Type B pancreatic cell (in vitro differentiated cells): ENCODE measurements at regions not wholly inside any gene's neighbourhood (a gene's known extent, or its start where the extent isn't known, plus 50 kb on each side); places are given as distances from the start of the nearest gene placed in this dataset.

Experiments
- DNase-seq: peaks from one replicate; pipeline ENCODE4 v3.0.0; 2021; ENCODE audit warnings: mixed read lengths; ENCODE audit not compliant: unreplicated experiment; ENCODE audit errors: extremely low spot score
- H3K27ac Mint-ChIP-seq: 2 replicates; pipeline ENCODE4 v1.8.0; 2021; ENCODE audit warnings: mild to moderate bottlenecking, mixed read lengths
- H3K27me3 Mint-ChIP-seq: 2 replicates; pipeline ENCODE4 v1.8.0; 2021; ENCODE audit warnings: mixed read lengths
- H3K36me3 Mint-ChIP-seq: 2 replicates; pipeline ENCODE4 v1.8.0; 2021; ENCODE audit warnings: mixed read lengths
- H3K4me1 Mint-ChIP-seq: one replicate; pipeline ENCODE4 v1.8.0; 2021; ENCODE audit warnings: mixed read lengths; ENCODE audit not compliant: unreplicated experiment
- H3K4me3 Mint-ChIP-seq: 2 replicates; pipeline ENCODE4 v1.8.0; 2021; ENCODE audit warnings: mild to moderate bottlenecking, mixed read lengths
- H3K9me3 Mint-ChIP-seq: 2 replicates; pipeline ENCODE4 v1.8.0; 2021; ENCODE audit warnings: mixed read lengths
- TF ChIP-seq, protein P1 (sequence below): fragments of 200-600 bp; sonication (generic); conservative IDR thresholded peaks from 2 replicates; pipeline ENCODE4 v1.5.0; 2021; ENCODE audit warnings: antibody characterized with exemption, mild to moderate bottlenecking

GRCh38 chr3:181764544-181764943 lies 52.8 kb downstream of the SOX2 start:
- Mint-ChIP-seq H3K36me3 (no peaks in the 10 kb centered on the region), H3K27ac (no peak overlapping the region), H3K9me3 (no peaks in the 10 kb centered on the region), H3K4me1 (no peaks in the 10 kb centered on the region), H3K4me3 (no peak overlapping the region), H3K27me3 (no peaks in the 10 kb centered on the region)
- DNase-seq = no peak
- TF ChIP-seq, protein P1, sequence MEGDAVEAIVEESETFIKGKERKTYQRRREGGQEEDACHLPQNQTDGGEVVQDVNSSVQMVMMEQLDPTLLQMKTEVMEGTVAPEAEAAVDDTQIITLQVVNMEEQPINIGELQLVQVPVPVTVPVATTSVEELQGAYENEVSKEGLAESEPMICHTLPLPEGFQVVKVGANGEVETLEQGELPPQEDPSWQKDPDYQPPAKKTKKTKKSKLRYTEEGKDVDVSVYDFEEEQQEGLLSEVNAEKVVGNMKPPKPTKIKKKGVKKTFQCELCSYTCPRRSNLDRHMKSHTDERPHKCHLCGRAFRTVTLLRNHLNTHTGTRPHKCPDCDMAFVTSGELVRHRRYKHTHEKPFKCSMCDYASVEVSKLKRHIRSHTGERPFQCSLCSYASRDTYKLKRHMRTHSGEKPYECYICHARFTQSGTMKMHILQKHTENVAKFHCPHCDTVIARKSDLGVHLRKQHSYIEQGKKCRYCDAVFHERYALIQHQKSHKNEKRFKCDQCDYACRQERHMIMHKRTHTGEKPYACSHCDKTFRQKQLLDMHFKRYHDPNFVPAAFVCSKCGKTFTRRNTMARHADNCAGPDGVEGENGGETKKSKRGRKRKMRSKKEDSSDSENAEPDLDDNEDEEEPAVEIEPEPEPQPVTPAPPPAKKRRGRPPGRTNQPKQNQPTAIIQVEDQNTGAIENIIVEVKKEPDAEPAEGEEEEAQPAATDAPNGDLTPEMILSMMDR = no peak

GRCh38 chr3:181770296-181770695 lies 58.6 kb downstream of the SOX2 start:
- H3K4me1 Mint-ChIP-seq = no peaks in the 10 kb centered on the region
- no peaks in the 10 kb centered on the region for H3K36me3 Mint-ChIP-seq
- no peak overlapping the region for H3K4me3 Mint-ChIP-seq
- no peaks in the 10 kb centered on the region for H3K9me3 Mint-ChIP-seq
- H3K27me3 Mint-ChIP-seq = no peaks in the 10 kb centered on the region
- TF ChIP-seq, protein P1 = no peak
- no peak for DNase-seq
- H3K27ac Mint-ChIP-seq = no peak overlapping the region

DNA sequence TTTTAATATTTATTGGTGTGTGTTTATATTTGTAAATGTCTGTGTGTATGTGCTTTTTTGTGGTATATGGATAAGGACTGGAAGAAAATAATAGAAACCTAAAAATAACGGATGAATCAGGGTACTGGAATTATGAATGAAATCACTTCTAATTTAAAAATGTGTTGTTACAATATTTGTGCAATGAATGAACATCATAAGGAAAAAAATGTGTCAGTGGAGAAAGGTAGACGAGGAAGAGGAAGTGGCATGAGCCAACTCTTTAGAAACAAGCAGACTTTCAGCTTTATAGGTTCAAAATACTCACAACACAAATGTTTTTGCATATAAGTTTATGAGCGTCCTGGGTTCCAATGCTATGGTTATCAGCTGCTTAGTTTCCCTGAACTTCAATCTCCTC lies 59.4 kb downstream of the SOX2 start:
- H3K27me3 Mint-ChIP-seq = no peaks in the 10 kb centered on the region
- no peak overlapping the region for H3K27ac Mint-ChIP-seq
- H3K9me3 Mint-ChIP-seq = no peaks in the 10 kb centered on the region
- H3K4me3 Mint-ChIP-seq = no peak overlapping the region
- H3K36me3 Mint-ChIP-seq = no peaks in the 10 kb centered on the region
- TF ChIP-seq, protein P1 = no peak
- H3K4me1 Mint-ChIP-seq = no peaks in the 10 kb centered on the region
- DNase-seq = no peak

DNA sequence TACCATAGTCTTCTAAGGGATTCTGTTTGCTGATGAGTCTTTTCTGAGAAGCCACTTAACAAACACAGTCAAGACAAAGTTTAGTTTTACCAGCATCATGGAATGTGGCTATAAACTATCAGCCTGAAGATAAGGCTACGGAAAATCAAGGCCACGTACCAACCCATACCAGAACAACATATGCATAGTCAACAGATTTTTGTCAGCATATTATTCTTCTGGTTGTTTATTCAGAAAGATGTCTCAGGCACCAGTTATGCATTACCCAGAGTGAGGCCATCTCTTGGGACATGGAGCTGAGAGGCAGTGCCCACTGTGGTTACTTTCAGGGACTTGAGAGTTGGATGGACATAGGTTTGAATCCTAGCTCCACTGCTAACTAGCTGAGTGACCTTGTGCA lies 60.4 kb downstream of the SOX2 start:
- H3K4me3 Mint-ChIP-seq = no peak overlapping the region

GRCh38 chr3:181773921-181774320 lies 62.2 kb downstream of the SOX2 start:
- Mint-ChIP-seq H3K9me3 (no peaks in the 10 kb centered on the region), H3K36me3 (no peaks in the 10 kb centered on the region), H3K4me3 (no peak overlapping the region), H3K4me1 (no peaks in the 10 kb centered on the region), H3K27me3 (no peaks in the 10 kb centered on the region), H3K27ac (no peak overlapping the region)
- no peak for DNase-seq
- TF ChIP-seq, protein P1 = no peak

More for the DNA sequence above, 60.4 kb downstream of the SOX2 start:
- no peaks in the 10 kb centered on the region for H3K27me3 Mint-ChIP-seq
- no peak overlapping the region for H3K27ac Mint-ChIP-seq
- no peaks in the 10 kb centered on the region for H3K4me1 Mint-ChIP-seq
- no peaks in the 10 kb centered on the region for H3K36me3 Mint-ChIP-seq
- TF ChIP-seq, protein P1 = no peak
- no peak for DNase-seq
- H3K9me3 Mint-ChIP-seq = no peaks in the 10 kb centered on the region
